HepG2 (cell line): ENCODE measurements at regions not wholly inside any gene's neighbourhood (a gene's known extent, or its start where the extent isn't known, plus 50 kb on each side); places are given as distances from the start of the nearest gene placed in this dataset.

Experiments used
- ATF6 ChIP-seq: sonication (generic); formaldehyde crosslinking; conservative IDR thresholded peaks from 2 replicates; pipeline ENCODE4 v1.4.0; 2020; ENCODE audit warnings: missing genetic modification reagents
- POLR2A ChIP-seq, 2 experiments: IDR thresholded peaks; 2 replicates each; pipeline ENCODE4 v1.6.1; 2011; ENCODE audit warnings: low read depth in 2 of 2, low read length in 2 of 2, mild to moderate bottlenecking in 1 of 2, moderate library complexity in 1 of 2; ENCODE audit not compliant: insufficient read depth in 1 of 2
- ZNF143 ChIP-seq: sonication (generic); formaldehyde crosslinking; IDR thresholded peaks from 2 replicates; pipeline ENCODE4 v1.4.0; 2020; ENCODE audit warnings: missing genetic modification reagents

DNA sequence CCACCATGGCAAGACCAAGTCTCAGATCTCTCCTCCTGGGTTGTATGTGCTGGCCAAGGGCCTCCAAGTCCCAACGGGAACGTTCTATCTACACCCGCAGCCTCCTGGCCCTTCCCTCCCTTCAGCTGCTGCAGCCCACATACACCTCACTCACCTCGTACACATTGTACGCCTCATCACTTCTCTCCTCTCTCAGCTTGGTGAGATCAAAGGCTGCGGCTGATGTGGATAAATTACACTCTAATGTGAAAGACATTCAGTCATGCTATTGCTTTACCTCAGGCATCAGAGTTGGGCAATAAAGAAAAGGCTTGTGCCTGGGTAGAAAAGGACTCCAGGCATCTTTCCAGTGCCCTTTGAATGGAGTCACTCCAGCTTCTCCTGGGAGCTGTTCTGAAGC lies 135.3 kb upstream of the FOXQ1 start:
- TF ChIP-seq ATF6 (no peak), POLR2A (IDR thresholded peaks at IDR 0.05; ENCODE audit: insufficient read depth in 1 of 2, low read depth in 2 of 2, low read length in 2 of 2) (no peak), ZNF143 (no peak)
